HEK293T (cell line): ENCODE measurements at regions not wholly inside any gene's neighbourhood (a gene's known extent, or its start where the extent isn't known, plus 50 kb on each side); places are given as distances from the start of the nearest gene placed in this dataset.
"Not testable (repeated sequence)": the region's sequence is repeated elsewhere in the genome, so short reads cannot be mapped to it uniquely, and the experiment has no call there.

Experiments used
- CTCF ChIA-PET: fragments of 350-600 bp; formaldehyde crosslinking; extraction: SDS; loops from one replicate; lab custom pipeline; 2021; ENCODE audit warnings: antibody characterized with exemption, inconsistent platforms; lab: Yijun Ruan, JAX
- POLR2A ChIA-PET: fragments of 350-600 bp; formaldehyde crosslinking; extraction: SDS; loops from one replicate; lab custom pipeline; 2020; ENCODE audit warnings: antibody characterized with exemption, inconsistent platforms; lab: Yijun Ruan, JAX
- DNase-seq: peaks from one replicate; pipeline ENCODE4 v3.0.0; 2012; ENCODE audit warnings: mixed read lengths; ENCODE audit errors: extremely low spot score
- ARNT ChIP-seq: fragments of 450-650 bp; IDR thresholded peaks from 2 replicates; pipeline ENCODE4 v1.6.1; 2017; ENCODE audit warnings: mild to moderate bottlenecking
- BHLHE40 ChIP-seq: fragments of 450-650 bp; IDR thresholded peaks from 2 replicates; pipeline ENCODE4 v1.6.1; 2016; ENCODE audit warnings: mild to moderate bottlenecking, moderate library complexity, borderline replicate concordance
- CTBP1 ChIP-seq: fragments of 450-650 bp; IDR thresholded peaks from 2 replicates; pipeline ENCODE4 v1.6.1; 2016; ENCODE audit warnings: borderline replicate concordance
- ELF4 ChIP-seq: fragments of 450-650 bp; IDR thresholded peaks from 2 replicates; pipeline ENCODE4 v1.6.1; 2017; ENCODE audit warnings: antibody characterized with exemption
- FOXA1 ChIP-seq: fragments of 450-650 bp; IDR thresholded peaks from 2 replicates; pipeline ENCODE4 v1.6.1; 2016; ENCODE audit warnings: mild to moderate bottlenecking
- FOXK2 ChIP-seq: fragments of 450-650 bp; IDR thresholded peaks from 2 replicates; pipeline ENCODE4 v1.6.1; 2016; ENCODE audit warnings: mild to moderate bottlenecking
- FOXM1 ChIP-seq: fragments of 450-650 bp; IDR thresholded peaks from 2 replicates; pipeline ENCODE4 v1.6.1; 2017; ENCODE audit warnings: mild to moderate bottlenecking, borderline replicate concordance
- HDGF ChIP-seq: fragments of 450-650 bp; IDR thresholded peaks from 2 replicates; pipeline ENCODE4 v1.6.1; 2017; ENCODE audit warnings: antibody characterized with exemption, borderline replicate concordance
- L3MBTL2 ChIP-seq: fragments of 450-650 bp; conservative IDR thresholded peaks from 2 replicates; pipeline ENCODE4 v1.6.1; 2016; ENCODE audit warnings: mild to moderate bottlenecking
- LEF1 ChIP-seq: fragments of 450-650 bp; IDR thresholded peaks from 2 replicates; pipeline ENCODE4 v1.6.1; 2017; ENCODE audit warnings: mild to moderate bottlenecking, borderline replicate concordance
- NFRKB ChIP-seq: fragments of 450-650 bp; IDR thresholded peaks from 2 replicates; pipeline ENCODE4 v1.6.1; 2016; ENCODE audit warnings: mild to moderate bottlenecking, moderate library complexity
- PKNOX1 ChIP-seq: fragments of 450-650 bp; IDR thresholded peaks from 2 replicates; pipeline ENCODE4 v1.6.1; 2016
- SP1 ChIP-seq: fragments of 450-650 bp; IDR thresholded peaks from 2 replicates; pipeline ENCODE4 v1.6.1; 2017
- SUZ12 ChIP-seq: fragments of 450-650 bp; IDR thresholded peaks from 2 replicates; pipeline ENCODE4 v1.6.1; 2016; ENCODE audit warnings: mild to moderate bottlenecking
- TARDBP ChIP-seq: fragments of 450-650 bp; IDR thresholded peaks from 2 replicates; pipeline ENCODE4 v1.6.1; 2016
- ZNF384 ChIP-seq: fragments of 450-650 bp; IDR thresholded peaks from 2 replicates; pipeline ENCODE4 v1.6.1; 2016

DNA sequence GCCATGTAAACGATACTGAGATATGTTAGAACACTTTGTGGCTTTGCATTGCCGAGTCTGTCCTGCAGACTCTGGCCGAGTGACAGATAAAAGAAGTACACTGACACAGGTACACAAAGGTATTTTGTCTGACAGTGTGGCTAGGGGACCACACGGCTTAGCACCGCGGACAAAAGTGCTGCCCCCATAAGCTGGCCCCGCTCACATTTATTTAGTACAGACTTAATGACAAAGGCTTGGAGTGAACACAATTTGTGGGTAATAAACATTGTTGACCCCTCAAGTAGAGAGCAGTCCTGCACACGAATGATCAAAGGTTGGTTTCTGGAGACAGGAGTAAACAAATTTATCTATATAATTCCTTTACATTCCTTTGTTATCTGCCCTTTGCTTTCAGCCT lies 976.8 kb downstream of the TRAM1L1 start:
- DNase-seq = no peak
- ChIA-PET POLR2A (no interaction called here), CTCF (no interaction called here)
- TF ChIP-seq CTBP1 (no peak), TARDBP (no peak), NFRKB (no peak), ARNT (no peak), LEF1 (no peak), L3MBTL2 (no peak), PKNOX1 (no peak)

DNA sequence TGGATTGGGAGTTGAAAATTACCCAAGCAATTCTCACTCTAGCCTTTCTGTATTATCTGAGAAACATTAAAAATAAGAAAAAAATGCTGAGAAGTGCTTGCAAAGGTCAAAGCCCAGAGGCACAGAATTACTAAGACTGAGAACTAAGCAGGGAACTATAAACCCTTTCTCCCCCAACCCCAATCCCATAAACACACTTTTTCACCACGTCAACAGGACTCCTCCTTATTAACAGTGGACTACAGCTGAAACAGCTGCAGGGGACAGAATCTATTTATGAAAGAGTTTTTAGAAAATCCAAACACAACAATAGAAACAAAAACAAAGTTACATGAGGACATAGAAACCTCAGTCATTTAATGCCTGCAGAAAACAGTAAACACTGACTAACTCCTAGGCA lies 984.1 kb downstream of the TRAM1L1 start:
- CTCF ChIA-PET = no interaction called here
- no peak for DNase-seq
- POLR2A ChIA-PET = no interaction called here
- no peak for TF ChIP-seq SP1
- no peak for TF ChIP-seq CTBP1
- TF ChIP-seq FOXA1 = no peak
- no peak for TF ChIP-seq NFRKB
- no peak for TF ChIP-seq FOXM1
- no peak for TF ChIP-seq FOXK2
- no peak for TF ChIP-seq HDGF
- TF ChIP-seq BHLHE40 = no peak
- TF ChIP-seq ZNF384 = no peak
- no peak for TF ChIP-seq TARDBP
- no peak for TF ChIP-seq ELF4
- no peak for TF ChIP-seq LEF1
- TF ChIP-seq ARNT = no peak
- no peak for TF ChIP-seq SUZ12
- no peak for TF ChIP-seq PKNOX1
- no peak for TF ChIP-seq L3MBTL2

- no peak for TF ChIP-seq LEF1
- TF ChIP-seq SP1 = no peak
- TF ChIP-seq HDGF = no peak
- TF ChIP-seq NFRKB = no peak
- TF ChIP-seq PKNOX1 = no peak
- TF ChIP-seq FOXM1 = no peak
- no peak for TF ChIP-seq FOXA1
- no peak for TF ChIP-seq ZNF384
- TF ChIP-seq BHLHE40 = no peak
- TF ChIP-seq FOXK2 = no peak
- TF ChIP-seq ARNT = no peak
- TF ChIP-seq CTBP1 = no peak
- no peak for TF ChIP-seq TARDBP
- TF ChIP-seq L3MBTL2 = no peak
- TF ChIP-seq SUZ12 = no peak
- no peak for TF ChIP-seq ELF4
- POLR2A ChIA-PET = no interaction called here
- CTCF ChIA-PET = no interaction called here
- no peak for DNase-seq
These were observed 985.8 kb downstream of the TRAM1L1 start for GRCh38 chr4:116099596-116099995.

DNA sequence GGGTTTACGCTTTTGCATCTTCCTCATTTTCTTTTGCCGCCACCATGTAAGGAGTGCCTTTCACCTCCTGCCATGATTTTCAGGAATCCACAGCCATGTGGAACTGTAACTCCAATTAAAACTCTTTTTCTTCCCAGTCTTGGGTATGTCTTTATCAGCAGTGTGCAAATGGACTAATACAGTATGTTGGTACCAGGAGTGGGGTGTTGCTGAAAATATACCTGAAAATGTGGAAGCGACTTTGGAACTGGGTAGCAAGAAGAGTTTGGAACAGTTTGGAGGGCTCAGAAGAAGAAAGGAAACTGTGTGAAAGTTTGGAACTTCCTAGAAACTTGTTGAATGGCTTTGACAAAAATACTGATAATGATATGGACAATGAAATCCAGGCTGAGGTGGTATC lies 983.9 kb upstream of the NDST4 start:
- POLR2A ChIA-PET, CTCF ChIA-PET, DNase-seq: not testable (repeated sequence)

DNA sequence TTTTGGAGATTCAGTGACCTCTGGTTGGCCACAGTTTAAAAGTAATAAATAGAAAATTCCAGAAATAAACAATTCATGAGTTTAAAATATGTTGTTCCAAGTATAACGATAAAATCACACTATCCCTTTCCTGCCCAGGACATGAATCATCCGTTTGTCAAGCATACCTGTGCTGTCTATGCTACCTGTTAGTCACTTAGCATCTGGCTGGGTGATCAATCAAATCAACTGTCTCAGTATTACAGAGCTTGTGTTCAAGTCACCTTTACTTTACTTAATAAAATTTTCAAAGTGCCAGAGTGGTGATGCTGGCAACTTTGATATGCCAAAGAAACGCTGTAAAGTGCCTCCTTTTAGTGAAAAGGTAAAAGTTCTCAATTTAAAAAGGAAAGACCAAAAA lies 979.5 kb upstream of the NDST4 start:
- POLR2A ChIA-PET = no interaction called here
- CTCF ChIA-PET = no interaction called here
- no peak for TF ChIP-seq FOXA1
- no peak for TF ChIP-seq ZNF384
- TF ChIP-seq ELF4 = no peak
- TF ChIP-seq SP1 = no peak
- no peak for TF ChIP-seq CTBP1
- no peak for TF ChIP-seq SUZ12
- TF ChIP-seq FOXM1 = no peak
- TF ChIP-seq L3MBTL2 = no peak
- TF ChIP-seq FOXK2 = no peak
- no peak for TF ChIP-seq NFRKB
- TF ChIP-seq BHLHE40 = no peak
- no peak for TF ChIP-seq ARNT
- no peak for TF ChIP-seq HDGF
- no peak for TF ChIP-seq PKNOX1
- TF ChIP-seq LEF1 = no peak
- TF ChIP-seq TARDBP = no peak
- DNase-seq = no peak

GRCh38 chr4:116088771-116089170 lies 975.4 kb upstream of the NDST4 start:
- ChIA-PET POLR2A (no interaction called here), CTCF (no interaction called here)

More at GRCh38 chr4:116088771-116089170, 975.4 kb upstream of the NDST4 start:
- DNase-seq = no peak
- TF ChIP-seq L3MBTL2 (no peak), CTBP1 (no peak), FOXK2 (no peak), SUZ12 (no peak), TARDBP (no peak), BHLHE40 (no peak), SP1 (no peak)
